Stimulated activated naive CD8-positive, alpha-beta T cell treated with anti-CD3 and anti-CD28 coated beads, Interleukin-15, Interleukin-2, amounts not matched to agents 100 U/mL and 50 U/mL, for 24 hours (primary cell): ENCODE measurements at regions not wholly inside any gene's neighbourhood (a gene's known extent, or its start where the extent isn't known, plus 50 kb on each side); places are given as distances from the start of the nearest gene placed in this dataset.

Experiments
- ATAC-seq: fragments of 150-1000 bp; cut with Tn5 transposase; one replicate; pipeline ENCODE4 v1.10.0; 2021
- DNase-seq: peaks from one replicate; pipeline ENCODE4 v3.0.0; 2021

DNA sequence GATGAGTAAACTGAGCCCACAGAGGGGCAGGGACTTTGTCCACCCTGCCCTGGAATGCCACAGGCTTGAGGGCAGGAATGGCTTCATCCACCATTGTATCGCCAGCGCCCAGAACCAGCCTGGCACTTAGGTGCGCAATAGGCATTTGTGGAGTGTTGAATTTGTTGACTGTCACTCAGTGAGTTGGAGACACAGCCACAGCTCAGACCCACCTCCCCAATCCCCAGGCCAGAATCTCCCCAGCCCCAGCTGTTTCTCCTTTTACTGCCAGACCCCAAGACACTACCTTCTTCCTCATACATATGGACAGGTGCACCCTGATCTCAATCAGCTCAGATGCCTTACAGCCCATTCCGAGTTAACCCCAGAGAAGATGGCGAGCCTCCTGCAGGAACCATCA, 674.5 kb downstream of the MATN1 start:
- ATAC-seq, result no peak
- no peak for DNase-seq

DNA sequence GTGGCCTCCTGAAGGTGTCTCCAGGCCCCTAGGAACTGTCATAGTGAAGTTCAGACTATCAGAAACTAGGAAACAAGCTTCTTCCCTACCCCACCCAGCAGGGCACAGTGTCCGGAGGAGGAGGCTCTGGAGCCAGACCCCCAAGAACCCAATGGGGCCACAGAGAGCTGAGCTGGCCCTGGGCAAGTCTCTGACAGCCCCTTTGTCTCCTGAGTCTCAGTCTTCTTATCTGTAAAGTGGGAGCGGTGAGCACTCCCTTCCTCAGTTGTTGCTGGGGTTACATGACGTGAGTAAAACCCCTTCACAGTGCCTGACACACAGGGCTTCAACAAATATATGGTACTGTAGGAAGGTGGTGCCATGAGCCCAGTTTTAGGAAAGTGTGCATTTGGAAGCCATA, 675.8 kb downstream of the MATN1 start:
- no peak for ATAC-seq
- DNase-seq, result no peak

DNA sequence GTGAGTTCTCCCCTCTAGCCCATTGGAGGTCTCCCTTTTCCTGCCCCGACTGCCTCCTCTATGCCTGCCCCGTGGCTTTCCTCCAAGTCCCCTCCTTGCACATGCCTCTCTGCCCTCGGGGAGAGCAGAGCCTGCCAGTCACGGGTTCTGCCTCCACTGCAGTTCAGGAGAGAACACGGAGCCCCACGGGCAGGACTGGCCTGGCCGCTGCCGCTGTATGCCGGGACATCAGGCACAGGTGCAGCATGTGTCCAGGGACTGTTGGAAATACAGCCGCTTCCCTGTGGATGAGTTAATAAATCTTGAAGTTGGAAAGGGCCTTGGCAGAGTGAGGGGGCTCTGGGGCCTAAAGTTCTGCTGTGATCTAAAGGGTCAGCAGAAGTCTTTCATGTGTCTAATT, 676.6 kb downstream of the MATN1 start:
- ATAC-seq (no peak), DNase-seq (no peak)

DNA sequence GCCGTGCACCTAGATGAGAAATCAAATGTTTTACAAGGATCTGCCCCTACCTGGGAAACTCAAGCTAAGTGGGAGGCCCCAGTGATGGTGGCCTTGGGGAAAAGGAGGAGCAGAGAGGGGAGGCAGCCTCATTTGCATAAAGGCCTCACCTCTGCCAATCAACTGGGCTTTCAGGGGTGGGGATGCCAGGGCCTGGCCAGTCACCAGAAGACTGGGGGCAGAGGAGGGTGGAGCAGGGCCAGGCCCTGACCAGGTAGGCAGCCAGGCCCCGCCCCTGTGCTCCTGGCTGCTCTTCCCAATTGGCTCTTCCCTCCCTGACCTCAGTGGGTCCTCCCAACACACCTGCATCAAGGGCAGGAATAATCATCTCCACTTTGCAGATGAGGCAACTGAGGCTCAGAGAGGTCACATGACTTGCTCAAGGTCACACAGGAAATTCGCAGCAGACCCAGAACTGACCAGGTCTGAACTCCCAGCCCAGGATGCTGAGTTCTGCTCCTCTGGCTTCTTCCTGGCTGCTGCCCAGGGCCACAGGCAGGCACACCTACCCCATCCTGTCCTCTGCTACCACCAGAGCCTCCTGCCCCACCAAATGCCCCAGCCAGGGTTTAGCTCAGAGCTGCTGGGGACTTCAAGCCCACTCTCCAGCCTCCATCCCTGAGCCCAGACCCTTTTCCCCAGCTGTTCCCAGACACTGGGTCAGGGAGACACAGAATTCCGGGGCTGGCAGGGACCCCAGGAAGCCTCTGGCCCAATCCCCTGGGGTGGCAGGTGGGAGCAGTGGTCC, 677.9 kb downstream of the MATN1 start:
- no peak for DNase-seq
- ATAC-seq, result no peak

DNA sequence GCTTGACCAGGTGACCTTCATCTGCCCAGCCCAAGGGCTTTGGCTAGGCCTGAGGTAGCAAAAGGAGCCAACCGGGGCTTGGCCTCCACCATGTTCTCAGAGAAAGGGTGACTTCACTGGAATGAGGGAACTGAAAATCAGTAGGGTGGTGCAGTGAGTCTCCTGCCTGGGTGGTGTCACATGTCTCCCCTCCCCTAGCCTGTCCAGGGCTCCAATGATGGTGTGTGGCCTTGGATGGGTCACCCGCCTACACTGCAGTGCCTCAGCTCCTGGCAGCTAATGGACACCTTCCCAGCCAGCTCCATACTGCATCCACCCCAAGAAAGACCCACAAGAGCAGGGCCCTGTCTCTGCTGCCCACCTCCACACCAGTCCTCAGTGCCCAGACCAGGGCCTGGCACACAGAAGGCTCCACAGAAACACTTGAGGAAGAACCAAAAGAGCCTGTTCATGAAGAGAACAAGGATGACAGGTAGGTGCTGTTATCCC, 678.7 kb downstream of the MATN1 start:
- ATAC-seq (no peak), DNase-seq (no peak)

DNA sequence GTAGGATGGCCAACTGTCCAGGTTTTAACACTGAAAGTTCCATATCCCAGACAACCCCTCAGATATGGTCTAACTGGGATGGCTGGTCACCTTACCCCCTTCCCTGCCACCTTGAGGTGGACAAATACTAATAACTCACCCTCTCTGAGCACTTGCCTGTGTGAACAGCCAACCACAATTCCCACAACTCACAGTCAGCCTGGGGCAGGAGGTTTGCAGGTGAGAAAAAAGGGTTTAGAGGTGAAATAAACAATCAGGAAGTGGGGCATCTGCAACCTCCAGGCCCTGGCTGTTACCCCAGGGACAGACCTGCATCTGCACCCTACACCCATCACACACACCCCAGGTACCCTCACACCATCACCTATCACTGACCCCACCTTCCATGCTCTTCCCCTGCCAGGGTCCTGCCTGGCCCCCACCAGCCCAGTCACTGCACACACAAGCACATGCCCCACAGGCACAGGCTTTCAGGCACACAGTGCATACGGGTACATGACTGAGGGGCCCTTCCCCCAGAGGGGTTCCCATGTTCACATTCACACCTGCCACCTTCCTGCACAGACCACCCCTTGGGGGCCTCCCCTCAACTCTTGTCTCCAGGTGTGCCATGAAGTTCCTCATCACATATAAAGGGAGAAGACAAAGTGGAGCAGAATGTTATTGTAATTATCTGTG, 679.5 kb downstream of the MATN1 start:
- ATAC-seq (no peak), DNase-seq (no peak)

DNA sequence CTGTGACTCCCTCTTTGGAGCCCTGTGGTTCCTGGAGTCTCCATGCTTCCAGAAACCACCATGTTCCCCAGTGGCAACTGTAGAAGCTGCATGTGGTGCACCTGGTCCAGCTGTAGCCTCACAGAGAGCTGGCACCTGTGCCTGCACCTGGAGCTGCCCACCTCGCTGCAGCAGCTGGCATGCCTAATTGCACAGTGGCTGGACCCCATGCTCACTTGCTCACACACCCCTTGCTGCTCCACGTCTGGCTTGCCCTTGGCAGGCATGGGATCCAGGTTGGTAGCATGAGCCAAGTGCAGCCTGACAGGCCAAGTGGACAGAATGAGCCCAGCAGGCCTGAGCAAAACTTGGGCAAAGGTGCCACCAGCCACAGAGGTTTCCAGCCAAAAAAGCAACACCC, 680.1 kb downstream of the MATN1 start:
- no peak for ATAC-seq

DNA sequence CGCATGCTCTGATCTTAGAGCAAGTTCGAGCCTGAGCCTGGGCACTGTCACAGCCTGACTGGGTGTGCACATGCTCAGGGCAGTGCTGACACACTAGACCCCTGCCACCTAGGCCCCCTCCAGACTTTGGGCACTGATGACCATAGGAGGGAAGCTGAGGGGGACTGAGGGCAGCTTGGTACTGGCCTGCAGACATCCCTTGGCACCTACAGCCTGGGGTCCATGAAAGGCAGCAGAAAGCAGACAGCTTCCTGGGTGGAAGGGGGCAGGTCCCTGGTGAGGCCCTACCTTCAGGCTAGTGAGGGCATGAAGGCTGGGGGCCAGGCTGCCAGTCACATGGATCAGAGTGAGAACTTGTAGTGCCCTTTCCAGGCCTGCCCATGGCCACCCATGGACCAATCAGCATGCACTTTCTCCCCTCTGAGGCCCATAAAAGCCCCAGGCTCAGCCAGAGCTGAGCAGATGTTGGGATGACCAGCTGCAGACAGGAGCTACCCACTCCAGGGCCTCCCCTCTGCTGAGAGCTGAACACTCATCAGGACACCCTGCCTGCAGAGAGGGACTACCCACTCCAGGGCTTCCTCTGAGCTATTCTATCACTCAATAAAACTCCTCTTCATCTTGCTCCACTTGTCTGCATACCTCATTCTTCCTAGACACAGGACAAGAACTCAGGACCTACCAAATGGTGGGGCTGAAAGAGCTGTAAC, 680.8 kb downstream of the MATN1 start:
- ATAC-seq, result no peak
- DNase-seq, result no peak

More for the DNA sequence above, 680.1 kb downstream of the MATN1 start:
- DNase-seq, result no peak

DNA sequence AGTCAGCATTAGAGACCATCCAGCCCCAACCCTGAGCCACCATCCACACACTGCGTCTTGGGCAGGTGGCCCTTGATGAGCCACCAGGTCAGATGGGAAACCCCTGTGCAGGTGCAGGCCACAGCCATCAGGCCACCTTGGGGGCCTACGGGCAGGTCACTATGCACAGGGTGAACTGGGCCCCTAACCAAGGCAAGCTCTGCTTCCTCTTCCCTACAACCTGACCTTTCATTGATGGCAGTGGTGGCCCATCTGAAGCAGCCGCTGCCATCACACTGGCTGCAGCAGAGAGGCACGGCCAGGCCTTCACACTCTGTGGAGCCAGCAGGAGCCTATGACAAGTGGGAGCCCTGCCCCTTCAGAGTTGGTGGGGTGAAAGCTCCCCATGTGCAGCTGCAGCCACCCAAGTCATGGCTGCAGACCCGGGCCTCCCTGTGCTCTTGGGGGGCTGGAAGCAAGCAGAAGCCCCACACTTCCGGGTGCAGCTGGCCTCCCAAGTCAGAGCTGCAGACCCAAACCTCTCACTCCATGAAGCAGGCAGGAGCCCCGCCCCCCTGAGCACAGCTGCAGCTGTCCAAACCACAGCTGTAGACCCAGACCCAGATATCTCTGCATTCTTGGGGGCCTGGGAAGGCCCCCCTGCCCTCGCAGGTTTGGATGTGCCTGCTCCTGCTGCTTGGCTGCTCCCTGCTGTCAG, 681.5 kb downstream of the MATN1 start:
- DNase-seq, result no peak
- ATAC-seq, result no peak

DNA sequence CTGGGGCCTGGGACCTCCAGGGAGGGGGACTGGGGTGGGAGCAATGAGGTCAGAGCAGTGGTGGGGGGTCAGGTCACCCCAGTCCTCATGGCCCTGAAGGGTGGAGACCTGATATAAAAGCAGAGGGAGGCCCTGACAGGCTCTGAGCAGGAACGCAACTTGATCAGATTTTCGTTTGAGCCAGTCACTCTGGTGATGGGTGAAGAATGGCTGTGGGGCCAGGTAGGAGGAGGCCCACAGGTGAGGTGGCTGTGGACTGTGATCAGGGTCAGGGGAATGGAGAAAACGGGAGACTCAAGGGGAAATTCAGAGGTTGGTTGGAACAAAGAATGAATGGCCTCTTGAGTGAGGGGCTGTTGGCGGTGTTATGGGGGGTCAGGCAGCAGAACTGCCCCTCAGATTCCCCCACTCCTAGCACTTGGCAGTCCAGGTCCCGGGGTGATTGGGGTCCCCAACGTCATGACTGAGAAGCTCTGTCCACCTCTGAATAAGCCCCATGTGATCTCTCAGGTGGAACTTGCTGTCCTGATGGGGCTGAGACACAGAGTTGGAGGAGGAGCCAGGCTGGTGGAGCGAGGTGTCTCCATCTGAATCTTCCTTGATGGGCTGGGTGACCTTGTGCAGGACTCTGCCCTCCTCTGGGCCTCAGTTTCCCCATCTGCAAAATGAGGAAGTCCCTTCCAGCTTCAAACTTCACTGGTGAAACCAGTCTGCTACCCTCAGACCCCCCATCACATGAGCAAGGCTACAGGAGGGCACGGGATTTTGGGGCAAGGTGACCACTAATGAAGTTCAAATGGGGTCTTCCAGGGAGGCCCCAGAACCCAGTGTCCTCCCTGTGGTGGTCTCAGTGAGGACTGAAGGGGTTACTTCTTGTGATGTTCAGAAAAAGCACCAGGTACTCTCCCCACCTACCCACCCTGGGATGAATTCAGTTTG, 683.0 kb downstream of the MATN1 start:
- ATAC-seq, result no peak

DNA sequence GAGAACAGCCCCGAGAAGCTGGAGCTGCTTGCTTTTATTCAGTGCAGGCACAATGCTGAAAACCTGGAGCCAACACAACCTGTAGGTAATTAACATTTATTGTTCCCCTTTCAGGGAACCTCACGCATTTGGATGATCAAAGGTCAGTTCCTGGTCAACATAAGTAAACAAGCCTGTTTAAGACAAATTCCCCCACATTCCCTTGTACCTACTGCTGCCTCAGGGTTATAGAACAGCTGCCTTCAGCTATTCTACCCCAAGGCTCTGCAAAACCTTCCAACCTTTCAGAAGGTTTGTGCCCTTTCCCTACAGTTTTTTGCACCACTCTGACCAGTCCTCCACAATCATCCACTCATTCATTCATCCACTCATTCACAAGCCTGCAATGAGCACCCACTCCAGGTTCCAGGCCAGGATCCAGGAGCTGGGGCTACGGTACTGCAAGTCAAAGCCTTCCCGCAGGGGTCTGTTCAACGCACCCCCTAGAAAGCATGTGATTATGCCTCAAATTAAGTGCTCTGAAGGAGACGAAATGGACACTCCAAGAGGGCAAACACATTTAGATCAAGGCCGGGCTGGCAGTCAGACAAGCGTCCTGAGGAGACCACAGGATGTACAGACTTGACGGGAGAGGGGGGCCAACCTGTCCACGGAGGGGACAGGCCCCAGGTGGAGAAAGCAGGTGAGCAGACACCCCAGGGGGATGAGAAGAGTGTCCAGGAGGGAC, 683.9 kb downstream of the MATN1 start:
- no peak for ATAC-seq
- no peak for DNase-seq

More for the DNA sequence above, 683.0 kb downstream of the MATN1 start:
- DNase-seq, result no peak

DNA sequence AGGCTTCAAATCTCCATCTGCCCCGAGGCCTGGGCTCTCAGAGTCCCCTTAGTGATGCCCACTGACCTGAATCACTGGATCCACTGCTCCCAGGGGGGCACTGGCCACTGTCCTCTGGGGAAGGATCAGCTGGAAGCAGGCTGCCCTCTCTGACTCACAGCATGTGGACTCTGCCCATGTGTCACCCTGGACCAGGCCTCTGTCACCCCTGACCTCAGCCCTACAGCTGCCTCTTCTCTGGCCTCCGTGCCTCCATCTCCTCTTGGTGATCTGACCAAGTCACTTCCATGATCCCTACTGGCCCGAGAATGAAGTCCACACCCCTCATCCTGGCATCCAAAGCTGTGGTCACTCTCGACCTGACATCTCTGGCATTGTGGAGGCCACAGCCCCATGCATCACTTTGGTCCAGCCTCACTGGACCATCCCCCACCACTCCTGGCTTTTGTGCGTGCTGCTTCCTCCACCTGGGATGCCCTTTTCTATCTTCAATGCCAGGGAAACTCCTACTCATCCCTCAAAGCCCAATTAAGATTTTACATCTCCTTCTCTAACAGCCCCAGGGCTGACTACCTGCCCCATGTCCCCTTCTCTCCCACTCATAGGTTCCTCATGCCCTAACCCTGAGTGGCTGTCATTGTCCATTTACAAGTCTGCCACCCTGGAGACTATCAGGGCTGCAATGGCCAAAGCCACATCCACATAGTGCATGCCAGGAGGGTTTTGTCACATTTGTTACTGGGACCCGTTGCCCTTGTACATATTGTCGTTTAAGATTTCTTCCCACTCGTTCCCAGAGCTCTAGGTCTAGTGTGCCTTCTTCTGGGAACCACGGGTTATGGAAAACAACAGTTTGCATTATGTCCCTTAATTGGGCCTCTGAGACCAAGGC, 685.0 kb downstream of the MATN1 start:
- ATAC-seq, result no peak
- no peak for DNase-seq

DNA sequence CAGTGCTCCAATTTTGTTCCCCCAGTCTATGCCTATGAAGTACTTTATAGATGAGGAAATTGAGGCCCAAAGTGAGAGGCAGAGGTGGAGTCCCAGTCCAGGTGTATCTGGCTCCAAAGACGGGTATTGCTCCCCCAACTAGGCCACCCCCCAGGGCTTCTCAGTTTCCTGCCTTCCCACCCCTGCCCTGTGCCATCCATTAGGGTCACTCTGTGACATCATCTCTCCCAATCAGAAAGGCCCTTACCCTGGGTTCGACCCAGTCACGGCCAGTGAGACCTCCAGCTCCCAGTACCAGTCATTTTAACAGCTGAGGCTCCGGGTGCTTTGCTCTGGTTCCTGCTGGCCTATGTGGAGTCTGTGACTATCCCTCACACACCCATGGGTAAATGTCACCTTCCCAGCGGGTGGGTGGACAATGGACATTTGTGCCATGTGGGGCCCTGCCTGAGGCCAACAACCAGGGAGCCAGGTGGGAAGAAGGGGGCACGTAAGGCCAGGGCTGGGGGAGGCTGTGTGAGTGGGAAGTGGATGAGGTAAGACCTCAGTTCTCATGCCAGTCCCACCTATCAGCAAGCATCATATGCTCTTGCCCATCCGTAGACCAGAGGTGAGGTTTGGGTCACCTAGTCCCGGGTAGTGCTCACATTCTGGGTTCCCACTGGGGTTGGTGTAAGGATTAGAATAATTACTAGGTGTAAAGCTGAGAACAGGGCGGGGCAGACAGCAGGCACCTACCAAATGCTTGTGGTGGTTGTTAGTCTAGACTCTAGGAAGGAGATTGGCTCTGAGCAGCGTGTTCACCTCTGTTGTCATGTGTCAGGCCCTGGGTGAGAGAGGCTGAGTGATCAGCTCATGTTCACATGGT, 685.9 kb downstream of the MATN1 start:
- no peak for ATAC-seq
- no peak for DNase-seq

DNA sequence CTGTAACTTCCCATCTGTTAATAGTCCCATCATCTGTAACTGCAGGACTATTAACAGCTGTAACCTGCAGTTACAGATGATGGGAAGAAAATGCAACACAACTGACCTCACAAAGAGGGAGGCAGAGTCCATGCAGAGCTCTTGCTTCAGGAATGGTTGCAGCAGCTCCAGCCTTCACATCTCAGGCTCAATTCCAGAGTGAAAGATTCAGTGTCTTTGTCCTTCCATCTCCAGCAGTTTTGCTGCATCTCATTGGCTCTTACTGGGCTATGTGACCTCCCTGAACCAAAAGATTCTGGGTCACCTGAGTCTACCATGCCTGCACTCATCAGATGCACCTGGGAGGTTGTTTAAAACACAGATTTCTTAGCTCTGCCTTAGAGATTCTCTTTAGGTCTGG, 686.7 kb downstream of the MATN1 start:
- DNase-seq (no peak), ATAC-seq (no peak)

DNA sequence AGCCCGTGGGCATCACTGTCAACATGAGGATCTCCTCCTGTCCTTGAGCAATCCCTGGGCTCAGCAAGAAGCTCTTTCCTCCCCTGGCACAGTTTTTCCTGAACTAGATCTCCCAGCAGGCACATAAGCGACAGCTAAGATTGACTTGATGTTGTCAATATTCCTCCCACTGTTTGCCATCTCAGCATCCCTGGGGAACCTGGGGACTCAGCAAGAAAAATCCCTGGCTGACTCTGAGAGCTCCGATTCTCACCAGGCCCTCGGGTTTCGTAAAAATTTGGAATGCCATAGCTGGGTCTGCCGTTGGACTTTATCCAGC, 687.2 kb downstream of the MATN1 start:
- ATAC-seq (no peak), DNase-seq (no peak)

DNA sequence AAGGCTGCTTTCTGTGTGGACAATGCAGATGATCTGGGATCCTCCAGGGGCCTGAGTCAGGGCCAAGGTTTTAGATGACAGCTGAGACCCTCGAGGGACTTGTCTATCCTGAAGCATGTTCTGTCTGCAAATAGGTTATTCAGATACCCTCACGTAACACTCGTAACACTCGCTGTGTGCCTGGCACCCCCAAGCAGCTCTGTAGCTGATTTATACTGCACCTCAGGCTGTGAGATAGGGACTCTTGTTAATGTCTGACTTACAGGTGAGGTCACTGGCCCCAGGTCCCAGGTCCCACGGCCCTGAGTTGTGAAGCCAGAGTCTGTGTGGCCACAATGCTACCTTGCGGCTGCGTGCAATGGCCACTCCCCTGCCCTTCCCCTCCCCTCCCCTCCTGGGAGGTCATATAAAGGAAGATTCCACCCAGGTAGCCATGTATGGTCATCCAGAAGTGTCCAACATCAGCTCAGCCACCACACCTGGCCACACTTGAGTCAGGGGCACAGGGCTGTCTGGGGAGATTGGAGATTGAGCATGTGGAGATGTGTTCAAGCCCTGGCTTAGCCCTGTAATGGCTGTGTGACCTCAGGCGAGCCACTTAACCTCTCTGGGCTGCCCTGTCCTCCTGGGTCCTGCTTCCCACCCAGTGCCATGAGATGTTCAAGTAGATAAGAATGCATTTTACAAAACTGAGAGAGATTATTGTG, 687.7 kb downstream of the MATN1 start:
- no peak for DNase-seq
- no peak for ATAC-seq

DNA sequence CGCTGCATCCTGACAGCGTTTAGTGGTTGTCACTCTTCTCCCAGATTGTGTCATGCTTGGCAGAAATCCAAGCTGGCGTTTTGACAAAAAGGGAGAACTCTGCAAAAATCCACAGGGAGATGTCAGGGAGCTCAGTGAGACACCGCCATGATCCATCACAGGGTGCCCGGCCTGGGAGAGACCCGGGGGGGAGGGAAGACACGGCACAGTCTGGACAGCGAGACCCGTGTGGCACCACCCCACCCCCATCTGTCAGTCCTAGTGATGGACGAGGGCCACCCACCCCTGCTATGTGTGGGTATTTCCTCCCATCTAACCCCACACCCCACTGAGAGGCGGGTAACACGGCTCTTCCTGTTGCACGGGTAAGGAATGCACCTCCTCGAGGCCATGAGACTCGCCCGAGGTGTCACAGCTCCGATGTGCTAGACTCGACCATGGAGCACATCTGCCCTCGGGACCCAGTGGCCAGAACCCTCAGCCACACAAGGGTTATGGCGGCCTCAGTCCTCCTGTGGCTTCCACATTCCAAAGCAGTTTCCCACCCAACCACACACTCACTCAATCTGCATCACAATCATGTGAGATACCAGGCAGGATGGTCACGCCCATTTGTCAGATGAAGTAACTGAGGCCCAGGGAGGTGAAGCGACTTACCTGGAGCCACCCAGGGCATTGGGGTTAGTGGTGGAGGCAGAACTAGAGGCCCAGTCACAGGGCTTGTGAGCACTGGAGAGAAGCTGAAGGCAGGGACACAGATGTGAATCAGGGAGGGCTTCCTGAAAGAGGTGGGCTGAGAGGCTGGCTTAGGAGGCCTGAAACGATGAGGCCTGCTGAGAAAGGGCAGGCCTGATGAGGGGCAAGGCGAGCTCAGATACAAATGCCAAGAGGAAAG, 688.5 kb downstream of the MATN1 start:
- DNase-seq, result no peak

More for the DNA sequence above, 688.5 kb downstream of the MATN1 start:
- no peak for ATAC-seq
